ENCODE measurements at regions not wholly inside any gene's neighbourhood (a gene's known extent, or its start where the extent isn't known, plus 50 kb on each side); places are given as distances from the start of the nearest gene placed in this dataset.

GRCh38 chr2:100195942-100196341, 53.6 kb upstream of the AFF3 start:
- TF ChIP-seq POLR2A (IDR thresholded peaks at IDR 0.05; ENCODE audit: low read depth, low read length) (no peak), CTCF (conservative IDR thresholded peaks at IDR 0.05; ENCODE audit: low read depth, low read length) (no peak), ELK1 (IDR thresholded peaks at IDR 0.05; ENCODE audit: borderline replicate concordance, low read depth, low read length) (no peak), RAD21 (IDR thresholded peaks at IDR 0.05; ENCODE audit: low read length) (no peak), MXI1 (IDR thresholded peaks at IDR 0.05; ENCODE audit: borderline replicate concordance, low read depth, low read length) (no peak), CHD1 (IDR thresholded peaks at IDR 0.05; ENCODE audit: low read depth, low read length) (no peak), USF2 (IDR thresholded peaks at IDR 0.05; ENCODE audit: low read depth, low read length) (no peak), MAFK (IDR thresholded peaks at IDR 0.05; ENCODE audit: low read depth, low read length) (no peak)

Data from IMR-90 (cell line).